ENCODE measurements at regions not wholly inside any gene's neighbourhood (a gene's known extent, or its start where the extent isn't known, plus 50 kb on each side); places are given as distances from the start of the nearest gene placed in this dataset.

- DNase-seq (ENCODE audit: low spot score): peak; percentile 94
Measured at GRCh38 chr3:194265505-194265892, 85.6 kb downstream of the CPN2 start.

GRCh38 chr3:194265996-194266964 is 84.8 kb downstream of the CPN2 start:
- peak; percentile 55 for DNase-seq (ENCODE audit: low spot score)

GRCh38 chr3:194267744-194268653 is 83.1 kb downstream of the CPN2 start:
- peak; percentile 90 for DNase-seq (ENCODE audit: low spot score)

- DNase-seq (ENCODE audit: low spot score): peak; percentile 73
Measured at GRCh38 chr3:194268654-194269512, 82.2 kb downstream of the CPN2 start.

GRCh38 chr3:194269610-194270145 is 81.5 kb downstream of the CPN2 start:
- DNase-seq (ENCODE audit: low spot score): peak; percentile 95

- peak; percentile 93 for DNase-seq (ENCODE audit: low spot score)
Measured at GRCh38 chr3:194270627-194271459, 80.3 kb downstream of the CPN2 start.

- no peak for DNase-seq (ENCODE audit: low spot score)
Measured at GRCh38 chr3:194271460-194272035, 79.6 kb downstream of the CPN2 start.

GRCh38 chr3:194272221-194272620 is 78.9 kb downstream of the CPN2 start:
- DNase-seq (ENCODE audit: low spot score): peak; percentile 77

GRCh38 chr3:194272861-194273742 is 78.0 kb downstream of the CPN2 start:
- DNase-seq (ENCODE audit: low spot score): peak; percentile 69

GRCh38 chr3:194273743-194274310 is 77.3 kb downstream of the CPN2 start:
- peak; percentile 74 for DNase-seq (ENCODE audit: low spot score)

- DNase-seq (ENCODE audit: low spot score): peak; percentile 51
Measured at GRCh38 chr3:194274424-194275085, 76.6 kb downstream of the CPN2 start.

- DNase-seq (ENCODE audit: low spot score): peak; percentile 51
Measured at GRCh38 chr3:194275291-194275690, 75.8 kb downstream of the CPN2 start.

GRCh38 chr3:194275721-194276120 is 75.4 kb downstream of the CPN2 start:
- DNase-seq (ENCODE audit: low spot score): peak; percentile 24

- peak; percentile 49 for DNase-seq (ENCODE audit: low spot score)
Measured at GRCh38 chr3:194276768-194277103, 74.4 kb downstream of the CPN2 start.

- DNase-seq (ENCODE audit: low spot score): peak; percentile 88
Measured at GRCh38 chr3:194277104-194277785, 73.9 kb downstream of the CPN2 start.

GRCh38 chr3:194277786-194278130 is 73.4 kb downstream of the CPN2 start:
- DNase-seq (ENCODE audit: low spot score): peak; percentile 89

All from mesenteric fat pad (tissue), 1 donor.